A673 (cell line): ENCODE measurements at regions not wholly inside any gene's neighbourhood (a gene's known extent, or its start where the extent isn't known, plus 50 kb on each side); places are given as distances from the start of the nearest gene placed in this dataset.

Experiments
- BruUV-seq: library from RNA; stranded (reverse); fragments of 400-500 nt; replicated peaks from 2 replicates; lab custom pipeline; 2021; lab: Mats Ljungman, UMichigan
- CTCF ChIA-PET: fragments of 300-600 bp; sonication (Branson Sonifier 250); formaldehyde crosslinking; loops from one replicate; lab custom pipeline; 2022; ENCODE audit warnings: antibody characterized with exemption; lab: Charles Lee
- POLR2A ChIA-PET: fragments of 300-600 bp; sonication (Branson Sonifier 250); formaldehyde crosslinking; loops from one replicate; lab custom pipeline; 2022; ENCODE audit warnings: antibody characterized with exemption; ENCODE audit not compliant: low non-redundant PET; lab: Charles Lee
- DNase-seq: peaks from one replicate; pipeline ENCODE4 v3.0.0-alpha.2; 2015; ENCODE audit warnings: low spot score
- H3K27ac ChIP-seq: fragments of 200-600 bp; sonication (generic); 2 replicates; pipeline ENCODE4 v1.5.1; 2016; ENCODE audit warnings: mixed run types, low read depth, mild to moderate bottlenecking, mixed read lengths, antibody characterized with exemption, low read length; ENCODE audit not compliant: poor library complexity, severe bottlenecking
- H3K27me3 ChIP-seq: fragments of 200-600 bp; sonication (generic); replicated peaks from 2 replicates; pipeline ENCODE4 v1.6.1; 2017; ENCODE audit warnings: mixed run types, low read depth, mild to moderate bottlenecking, mixed read lengths, antibody characterized with exemption, low read length; ENCODE audit not compliant: insufficient read depth, poor library complexity
- H3K36me3 ChIP-seq: fragments of 200-600 bp; sonication (generic); 2 replicates; pipeline ENCODE4 v1.6.1; 2016; ENCODE audit warnings: mixed run types, mild to moderate bottlenecking, mixed read lengths, antibody characterized with exemption, low read length; ENCODE audit not compliant: insufficient read depth, poor library complexity, severe bottlenecking
- H3K4me1 ChIP-seq: fragments of 200-600 bp; sonication (generic); 2 replicates; pipeline ENCODE4 v1.6.1; 2017; ENCODE audit warnings: mixed run types, mild to moderate bottlenecking, mixed read lengths, antibody characterized with exemption, low read length; ENCODE audit not compliant: insufficient read depth, poor library complexity, severe bottlenecking
- H3K4me3 ChIP-seq: fragments of 200-600 bp; sonication (generic); 2 replicates; pipeline ENCODE4 v1.5.1; 2016; ENCODE audit warnings: low read depth, mixed run types, mild to moderate bottlenecking, mixed read lengths, low read length; ENCODE audit not compliant: poor library complexity, severe bottlenecking
- H3K9me3 ChIP-seq: fragments of 200-600 bp; sonication (generic); 2 replicates; pipeline ENCODE4 v1.6.1; 2016; ENCODE audit warnings: mixed run types, low read depth, mild to moderate bottlenecking, mixed read lengths, antibody characterized with exemption, low read length; ENCODE audit not compliant: poor library complexity, severe bottlenecking
- EZH2 ChIP-seq: fragments of 200-600 bp; sonication (generic); IDR thresholded peaks from 2 replicates; pipeline ENCODE4 v1.6.1; 2017; ENCODE audit warnings: borderline replicate concordance, low read depth, mild to moderate bottlenecking, mixed read lengths, antibody characterized with exemption, low read length; ENCODE audit not compliant: poor library complexity, severe bottlenecking
- intact Hi-C: fragments of 100-400 bp; cut with micrococcal nuclease; formaldehyde crosslinking; loops from one replicate; pipeline ENCODE4 v1.10.0; 2022; ENCODE audit not compliant: unreplicated experiment
- TF ChIP-seq, protein P1 (sequence below): fragments of 300-800, 200-600 bp; sonication (generic); conservative IDR thresholded peaks from 2 replicates; pipeline ENCODE4 v1.5.1; 2017; ENCODE audit warnings: low read depth, mild to moderate bottlenecking, antibody characterized with exemption, low read length, moderate library complexity, mixed read lengths

DNA sequence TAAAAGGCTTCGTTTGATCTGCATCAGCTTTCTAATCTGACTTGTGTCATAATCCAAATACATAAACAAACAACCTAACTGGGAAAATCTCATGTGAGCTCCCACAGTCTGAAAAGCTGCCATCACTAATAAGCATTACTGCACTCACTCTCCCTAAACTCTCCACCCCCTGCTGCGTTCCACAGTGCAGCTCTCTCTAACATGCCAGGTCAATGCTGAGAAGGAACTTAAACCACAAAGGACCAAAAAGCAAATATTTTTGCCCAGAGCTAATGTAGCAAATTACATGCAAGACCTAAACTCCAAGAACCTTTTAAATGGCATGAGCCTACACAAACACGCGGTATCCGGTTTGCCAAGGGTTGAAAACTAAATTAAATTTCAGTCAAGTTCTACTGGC lies 542.3 kb upstream of the JARID2 start:
- intact Hi-C loops: no loop called here
- CTCF ChIA-PET: no interaction called here
- POLR2A ChIA-PET: no interaction called here

DNA sequence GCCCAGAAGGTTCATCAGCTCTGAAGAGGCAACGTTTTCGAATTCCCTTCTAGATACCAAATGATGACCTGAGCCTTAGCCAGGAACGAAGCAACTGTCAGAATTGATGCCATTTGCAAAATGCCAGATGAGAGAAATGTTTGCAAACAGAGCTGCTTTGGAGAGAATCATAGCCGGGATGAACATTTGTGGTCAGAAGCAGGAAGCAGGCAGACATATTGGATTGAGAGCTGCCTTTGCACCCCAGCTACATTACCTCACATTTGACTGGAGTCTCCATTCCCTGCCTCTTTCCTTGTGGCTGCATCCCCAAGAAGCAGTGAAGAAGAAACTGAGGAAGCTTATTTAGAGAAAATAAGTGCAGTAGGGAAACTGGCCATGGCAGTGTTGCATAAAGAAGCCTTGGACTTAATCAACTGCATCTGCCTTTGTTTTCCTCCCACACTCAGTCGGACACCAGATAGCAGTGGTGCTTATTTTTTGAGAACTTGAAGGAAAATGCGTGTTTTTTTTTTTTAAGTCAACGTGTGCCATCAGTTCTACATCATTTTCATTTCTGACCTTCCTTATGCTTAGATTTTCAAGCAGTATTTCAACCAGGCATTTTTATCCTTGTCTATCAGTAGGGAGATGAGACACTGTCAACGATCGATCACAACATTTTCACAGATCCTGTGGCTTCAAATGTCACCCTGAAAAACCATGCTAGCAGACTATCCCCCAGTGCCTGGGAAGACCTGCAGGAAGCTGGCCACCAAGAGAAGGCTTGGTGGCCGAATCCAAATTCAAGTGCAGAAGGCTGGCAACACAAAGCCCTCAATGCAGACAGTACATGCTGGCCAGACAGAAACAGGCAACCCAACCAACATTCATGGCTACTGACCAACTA lies 541.2 kb upstream of the JARID2 start:
- Histone ChIP-seq H3K4me1 (peaks cover 5% of the 10 kb centered on the region), H3K9me3 (no peaks in the 10 kb centered on the region), H3K27me3 (no peaks in the 10 kb centered on the region), H3K36me3 (no peaks in the 10 kb centered on the region), H3K4me3 (no peak overlapping the region), H3K27ac (no peak overlapping the region)
- DNase-seq: no peak
- ChIA-PET POLR2A (no interaction called here), CTCF (no interaction called here)
- intact Hi-C loops: no loop called here
- TF ChIP-seq, protein P1, sequence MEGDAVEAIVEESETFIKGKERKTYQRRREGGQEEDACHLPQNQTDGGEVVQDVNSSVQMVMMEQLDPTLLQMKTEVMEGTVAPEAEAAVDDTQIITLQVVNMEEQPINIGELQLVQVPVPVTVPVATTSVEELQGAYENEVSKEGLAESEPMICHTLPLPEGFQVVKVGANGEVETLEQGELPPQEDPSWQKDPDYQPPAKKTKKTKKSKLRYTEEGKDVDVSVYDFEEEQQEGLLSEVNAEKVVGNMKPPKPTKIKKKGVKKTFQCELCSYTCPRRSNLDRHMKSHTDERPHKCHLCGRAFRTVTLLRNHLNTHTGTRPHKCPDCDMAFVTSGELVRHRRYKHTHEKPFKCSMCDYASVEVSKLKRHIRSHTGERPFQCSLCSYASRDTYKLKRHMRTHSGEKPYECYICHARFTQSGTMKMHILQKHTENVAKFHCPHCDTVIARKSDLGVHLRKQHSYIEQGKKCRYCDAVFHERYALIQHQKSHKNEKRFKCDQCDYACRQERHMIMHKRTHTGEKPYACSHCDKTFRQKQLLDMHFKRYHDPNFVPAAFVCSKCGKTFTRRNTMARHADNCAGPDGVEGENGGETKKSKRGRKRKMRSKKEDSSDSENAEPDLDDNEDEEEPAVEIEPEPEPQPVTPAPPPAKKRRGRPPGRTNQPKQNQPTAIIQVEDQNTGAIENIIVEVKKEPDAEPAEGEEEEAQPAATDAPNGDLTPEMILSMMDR: no peak
- TF ChIP-seq EZH2: no peak
- no TSS peak for BruUV-seq

More for the DNA sequence above, 542.3 kb upstream of the JARID2 start:
- Histone ChIP-seq H3K36me3 (no peaks in the 10 kb centered on the region), H3K9me3 (no peaks in the 10 kb centered on the region), H3K27me3 (no peaks in the 10 kb centered on the region), H3K4me3 (no peak overlapping the region), H3K27ac (no peak overlapping the region), H3K4me1 (peaks cover 5% of the 10 kb centered on the region)
- BruUV-seq: no TSS peak
- TF ChIP-seq, protein P1: no peak
- TF ChIP-seq EZH2: no peak
- DNase-seq: peak; percentile 33

DNA sequence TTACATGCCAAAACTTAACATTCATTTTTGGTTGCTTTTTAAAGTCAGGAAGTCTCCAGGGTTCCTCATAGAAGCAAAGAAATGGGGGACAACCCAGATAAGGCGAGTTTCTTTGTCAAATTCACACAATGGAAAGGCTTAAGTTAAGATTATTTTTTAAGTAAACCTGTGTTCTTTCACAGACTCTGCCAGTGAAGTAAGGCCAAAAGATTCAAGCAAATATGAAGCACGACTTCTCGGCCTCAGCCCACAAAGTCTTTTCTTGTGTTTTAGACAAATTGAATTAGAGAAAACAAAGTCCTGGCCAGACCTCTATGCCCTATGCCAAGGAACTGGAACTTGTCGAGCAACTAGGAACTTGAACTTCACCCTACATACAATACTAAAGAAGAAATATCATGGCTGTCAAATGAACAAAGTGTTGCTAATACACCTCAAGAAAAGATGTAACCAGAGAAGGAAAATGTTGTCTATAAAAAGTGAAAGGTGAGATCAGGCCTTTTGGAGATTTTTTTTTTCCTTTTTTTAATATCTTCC lies 540.0 kb upstream of the JARID2 start:
- no TSS peak for BruUV-seq
- Histone ChIP-seq H3K4me3 (no peak overlapping the region), H3K27me3 (no peaks in the 10 kb centered on the region), H3K9me3 (no peaks in the 10 kb centered on the region), H3K36me3 (no peaks in the 10 kb centered on the region), H3K4me1 (peaks cover 7% of the 10 kb centered on the region), H3K27ac (no peak overlapping the region)
- ChIA-PET CTCF (no interaction called here), POLR2A (no interaction called here)
- DNase-seq: no peak
- intact Hi-C loops: no loop called here
- no peak for TF ChIP-seq EZH2
- TF ChIP-seq, protein P1: no peak
